ENCODE measurements at regions not wholly inside any gene's neighbourhood (a gene's known extent, or its start where the extent isn't known, plus 50 kb on each side); places are given as distances from the start of the nearest gene placed in this dataset.

GRCh38 chr5:174981416-174981815, 257.0 kb downstream of the MSX2 start:
- H3K36me3 ChIP-seq (ENCODE audit: insufficient read depth, low read length) = no peaks in the 10 kb centered on the region
- no peak overlapping the region for H2AFZ ChIP-seq (ENCODE audit: low read length)
- H3K4me3 ChIP-seq (ENCODE audit: low read depth, low read length, poor library complexity, severe bottlenecking) = no peak overlapping the region
- no peak for TF ChIP-seq CTCF (conservative IDR thresholded peaks at IDR 0.05; ENCODE audit: low read length)
- TF ChIP-seq EZH2phosphoT487 (IDR thresholded peaks at IDR 0.05; ENCODE audit: borderline replicate concordance, low read depth, low read length) = no peak
- H3K4me1 ChIP-seq (ENCODE audit: insufficient read depth, low read length, poor library complexity, severe bottlenecking) = no peaks in the 10 kb centered on the region
- H3K9me3 ChIP-seq (ENCODE audit: low read length) = no peaks in the 10 kb centered on the region
- BruUV-seq (replicated peaks) = no TSS peak
- H4K20me1 ChIP-seq (ENCODE audit: insufficient read depth, low read length) = no peaks in the 10 kb centered on the region
- no peaks in the 10 kb centered on the region for H3K79me2 ChIP-seq (ENCODE audit: insufficient read depth, low read depth, low read length)
- ChIA-PET POLR2A (no interaction called here), CTCF (ENCODE audit: unreplicated experiment) (no interaction called here)
- no peak for DNase-seq (ENCODE audit: low spot score)
- no peaks in the 10 kb centered on the region for H3K9me2 ChIP-seq (ENCODE audit: insufficient read depth, low read length)
- intact Hi-C loops (cut with micrococcal nuclease; ENCODE audit: unreplicated experiment) = no loop called here
- no peak overlapping the region for H3K4me2 ChIP-seq (ENCODE audit: low read length)
- no peak overlapping the region for H3K27ac ChIP-seq (ENCODE audit: low read depth, low read length, poor library complexity, severe bottlenecking)

- Histone ChIP-seq H4K20me1 (ENCODE audit: insufficient read depth, low read length) (no peaks in the 10 kb centered on the region), H3K4me3 (ENCODE audit: low read depth, low read length, poor library complexity, severe bottlenecking) (no peak overlapping the region), H2AFZ (ENCODE audit: low read length) (no peak overlapping the region), H3K27ac (ENCODE audit: low read depth, low read length, poor library complexity, severe bottlenecking) (no peak overlapping the region), H3K9me3 (ENCODE audit: low read length) (no peaks in the 10 kb centered on the region), H3K79me2 (ENCODE audit: insufficient read depth, low read depth, low read length) (no peaks in the 10 kb centered on the region), H3K4me2 (ENCODE audit: low read length) (no peak overlapping the region), H3K9me2 (ENCODE audit: insufficient read depth, low read length) (no peaks in the 10 kb centered on the region), H3K4me1 (ENCODE audit: insufficient read depth, low read length, poor library complexity, severe bottlenecking) (no peaks in the 10 kb centered on the region), H3K36me3 (ENCODE audit: insufficient read depth, low read length) (no peaks in the 10 kb centered on the region)
- no peak for DNase-seq (ENCODE audit: low spot score)
- intact Hi-C loops (cut with micrococcal nuclease; ENCODE audit: unreplicated experiment) = no loop called here
- CTCF ChIA-PET (ENCODE audit: unreplicated experiment) = no interaction called here
- BruUV-seq (replicated peaks) = no TSS peak
- TF ChIP-seq CTCF (conservative IDR thresholded peaks at IDR 0.05; ENCODE audit: low read length) (no peak), EZH2phosphoT487 (IDR thresholded peaks at IDR 0.05; ENCODE audit: borderline replicate concordance, low read depth, low read length) (no peak)
- POLR2A ChIA-PET = no interaction called here
Measured at GRCh38 chr5:174980952-174981351, 256.6 kb downstream of the MSX2 start.

GRCh38 chr5:174972291-174972690, 247.9 kb downstream of the MSX2 start:
- no TSS peak for BruUV-seq (replicated peaks)
- POLR2A ChIA-PET = interaction anchor here (0.6 to 1.2 kb wide), 2 partner anchors 21 to 66 kb away, joined by 3 to 4 read pairs; no protein-coding TSS in a partner anchor
- intact Hi-C loops (cut with micrococcal nuclease; ENCODE audit: unreplicated experiment) = no loop called here

More at GRCh38 chr5:174972291-174972690, 247.9 kb downstream of the MSX2 start:
- Histone ChIP-seq H3K9me3 (ENCODE audit: low read length) (no peaks in the 10 kb centered on the region), H3K4me3 (ENCODE audit: low read depth, low read length, poor library complexity, severe bottlenecking) (no peak overlapping the region), H4K20me1 (ENCODE audit: insufficient read depth, low read length) (no peaks in the 10 kb centered on the region), H2AFZ (ENCODE audit: low read length) (no peak overlapping the region), H3K27ac (ENCODE audit: low read depth, low read length, poor library complexity, severe bottlenecking) (no peak overlapping the region), H3K36me3 (ENCODE audit: insufficient read depth, low read length) (no peaks in the 10 kb centered on the region), H3K4me1 (ENCODE audit: insufficient read depth, low read length, poor library complexity, severe bottlenecking) (no peaks in the 10 kb centered on the region), H3K4me2 (ENCODE audit: low read length) (no peak overlapping the region), H3K9me2 (ENCODE audit: insufficient read depth, low read length) (no peaks in the 10 kb centered on the region), H3K79me2 (ENCODE audit: insufficient read depth, low read depth, low read length) (no peaks in the 10 kb centered on the region)
- TF ChIP-seq CTCF (conservative IDR thresholded peaks at IDR 0.05; ENCODE audit: low read length) = no peak
- TF ChIP-seq EZH2phosphoT487 (IDR thresholded peaks at IDR 0.05; ENCODE audit: borderline replicate concordance, low read depth, low read length) = no peak
- CTCF ChIA-PET (ENCODE audit: unreplicated experiment) = interaction anchor here (0.6 kb wide), 1 partner anchor 16 kb away, joined by 3 read pairs; no protein-coding TSS in a partner anchor
- DNase-seq (ENCODE audit: low spot score) = no peak
